ENCODE measurements at regions not wholly inside any gene's neighbourhood (a gene's known extent, or its start where the extent isn't known, plus 50 kb on each side); places are given as distances from the start of the nearest gene placed in this dataset.

- Histone ChIP-seq H3K9me3 (ENCODE audit: low read length) (no peaks in the 10 kb centered on the region), H3K27ac (ENCODE audit: low read length) (no peak overlapping the region), H3K4me2 (ENCODE audit: low read length) (no peak overlapping the region), H3K9ac (ENCODE audit: low read length) (no peak overlapping the region), H2AFZ (ENCODE audit: low read depth, low read length) (no peak overlapping the region), H3K9me2 (ENCODE audit: insufficient read depth, low read length) (no peaks in the 10 kb centered on the region), H3K27me3 (ENCODE audit: insufficient read depth, low read depth, low read length) (no peaks in the 10 kb centered on the region), H4K20me1 (ENCODE audit: insufficient read depth) (no peaks in the 10 kb centered on the region), H3F3A (ENCODE audit: insufficient read depth, low read length, poor library complexity, severe bottlenecking) (no peaks in the 10 kb centered on the region), H3K79me2 (replicated peaks; ENCODE audit: insufficient read depth, low read length) (no peaks in the 10 kb centered on the region), H3K4me3 (ENCODE audit: low read length) (no peak overlapping the region), H3K36me3 (ENCODE audit: insufficient read depth, low read length) (no peaks in the 10 kb centered on the region)
- TF ChIP-seq RAD21 (conservative IDR thresholded peaks at IDR 0.05) (no peak), CTCF (IDR thresholded peaks at IDR 0.05; ENCODE audit: poor library complexity, severe bottlenecking) (no peak), TAF1 (IDR thresholded peaks at IDR 0.05; ENCODE audit: low read depth) (no peak), EZH2 (IDR thresholded peaks at IDR 0.05; ENCODE audit: borderline replicate concordance, insufficient read depth, low read length, poor library complexity, severe bottlenecking) (no peak), EP300 (conservative IDR thresholded peaks at IDR 0.05; ENCODE audit: poor library complexity, severe bottlenecking) (no peak), POLR2AphosphoS5 (IDR thresholded peaks at IDR 0.05) (no peak), MXI1 (conservative IDR thresholded peaks at IDR 0.05; ENCODE audit: poor library complexity, severe bottlenecking) (no peak), REST (IDR thresholded peaks at IDR 0.05; ENCODE audit: borderline replicate concordance) (no peak), SMC3 (conservative IDR thresholded peaks at IDR 0.05; ENCODE audit: poor library complexity) (no peak)
These were observed 122.3 kb upstream of the KCND3 start for GRCh38 chr1:112111734-112112133.

- H2AFZ ChIP-seq (ENCODE audit: low read depth, low read length): no peak overlapping the region
- H4K20me1 ChIP-seq (ENCODE audit: insufficient read depth): no peaks in the 10 kb centered on the region
- H3K27me3 ChIP-seq (ENCODE audit: insufficient read depth, low read depth, low read length): no peaks in the 10 kb centered on the region
- no peaks in the 10 kb centered on the region for H3K36me3 ChIP-seq (ENCODE audit: insufficient read depth, low read length)
- no peaks in the 10 kb centered on the region for H3K79me2 ChIP-seq (replicated peaks; ENCODE audit: insufficient read depth, low read length)
- H3K9ac ChIP-seq (ENCODE audit: low read length): no peak overlapping the region
- H3F3A ChIP-seq (ENCODE audit: insufficient read depth, low read length, poor library complexity, severe bottlenecking): no peaks in the 10 kb centered on the region
- no peak overlapping the region for H3K27ac ChIP-seq (ENCODE audit: low read length)
- no peak overlapping the region for H3K4me2 ChIP-seq (ENCODE audit: low read length)
- no peaks in the 10 kb centered on the region for H3K9me3 ChIP-seq (ENCODE audit: low read length)
- no peak overlapping the region for H3K4me3 ChIP-seq (ENCODE audit: low read length)
- H3K9me2 ChIP-seq (ENCODE audit: insufficient read depth, low read length): no peaks in the 10 kb centered on the region
- TF ChIP-seq SMC3 (conservative IDR thresholded peaks at IDR 0.05; ENCODE audit: poor library complexity): no peak
These were observed 125.1 kb upstream of the KCND3 start for GRCh38 chr1:112114540-112114939.

- Histone ChIP-seq H3K9me3 (ENCODE audit: low read length) (no peaks in the 10 kb centered on the region), H3K9me2 (ENCODE audit: insufficient read depth, low read length) (no peaks in the 10 kb centered on the region), H3K27me3 (ENCODE audit: insufficient read depth, low read depth, low read length) (no peaks in the 10 kb centered on the region), H4K20me1 (ENCODE audit: insufficient read depth) (no peaks in the 10 kb centered on the region), H3K79me2 (replicated peaks; ENCODE audit: insufficient read depth, low read length) (no peaks in the 10 kb centered on the region), H2AFZ (ENCODE audit: low read depth, low read length) (no peak overlapping the region), H3K27ac (ENCODE audit: low read length) (no peak overlapping the region), H3K36me3 (ENCODE audit: insufficient read depth, low read length) (no peaks in the 10 kb centered on the region), H3K4me2 (ENCODE audit: low read length) (no peak overlapping the region), H3F3A (ENCODE audit: insufficient read depth, low read length, poor library complexity, severe bottlenecking) (no peaks in the 10 kb centered on the region), H3K9ac (ENCODE audit: low read length) (no peak overlapping the region), H3K4me3 (ENCODE audit: low read length) (no peak overlapping the region)
- TF ChIP-seq REST (IDR thresholded peaks at IDR 0.05; ENCODE audit: borderline replicate concordance) (no peak), MXI1 (conservative IDR thresholded peaks at IDR 0.05; ENCODE audit: poor library complexity, severe bottlenecking) (no peak), EP300 (conservative IDR thresholded peaks at IDR 0.05; ENCODE audit: poor library complexity, severe bottlenecking) (no peak), CTCF (IDR thresholded peaks at IDR 0.05; ENCODE audit: poor library complexity, severe bottlenecking) (no peak), RAD21 (conservative IDR thresholded peaks at IDR 0.05) (no peak), TAF1 (IDR thresholded peaks at IDR 0.05; ENCODE audit: low read depth) (no peak), SMC3 (conservative IDR thresholded peaks at IDR 0.05; ENCODE audit: poor library complexity) (no peak), POLR2AphosphoS5 (IDR thresholded peaks at IDR 0.05) (no peak), EZH2 (IDR thresholded peaks at IDR 0.05; ENCODE audit: borderline replicate concordance, insufficient read depth, low read length, poor library complexity, severe bottlenecking) (no peak)
These were observed 137.1 kb upstream of the KCND3 start for GRCh38 chr1:112126598-112126997.
